ENCODE measurements at regions not wholly inside any gene's neighbourhood (a gene's known extent, or its start where the extent isn't known, plus 50 kb on each side); places are given as distances from the start of the nearest gene placed in this dataset.

DNA sequence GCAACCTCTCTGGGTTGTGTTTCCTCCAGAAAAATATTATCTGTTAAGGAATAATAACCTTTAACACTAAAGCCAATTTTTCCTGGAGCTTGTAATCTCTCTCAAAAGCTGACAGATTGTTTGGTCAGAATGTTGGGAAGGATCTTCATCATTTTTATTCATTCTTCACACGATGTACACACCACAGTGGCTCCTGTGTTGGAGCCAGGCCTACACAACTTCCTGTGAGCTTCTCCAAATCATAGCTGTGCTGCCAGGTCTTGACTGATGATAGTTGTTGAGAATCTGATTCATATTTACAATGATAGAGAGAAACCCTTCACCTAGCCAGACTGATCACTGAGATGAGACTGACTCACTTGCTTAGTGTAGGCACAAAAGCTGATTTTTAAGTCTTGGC is 151.0 kb upstream of the ROBO2 start:
- no peaks in the 10 kb centered on the region for H3K27me3 ChIP-seq (ENCODE audit: control insufficient read depth in 2 of 2, insufficient read depth in 2 of 2, low read length in 2 of 2)
- intact Hi-C loops (cut with micrococcal nuclease): no loop called here
- no peaks in the 10 kb centered on the region for H3K79me2 ChIP-seq (ENCODE audit: insufficient read depth, low read length)

DNA sequence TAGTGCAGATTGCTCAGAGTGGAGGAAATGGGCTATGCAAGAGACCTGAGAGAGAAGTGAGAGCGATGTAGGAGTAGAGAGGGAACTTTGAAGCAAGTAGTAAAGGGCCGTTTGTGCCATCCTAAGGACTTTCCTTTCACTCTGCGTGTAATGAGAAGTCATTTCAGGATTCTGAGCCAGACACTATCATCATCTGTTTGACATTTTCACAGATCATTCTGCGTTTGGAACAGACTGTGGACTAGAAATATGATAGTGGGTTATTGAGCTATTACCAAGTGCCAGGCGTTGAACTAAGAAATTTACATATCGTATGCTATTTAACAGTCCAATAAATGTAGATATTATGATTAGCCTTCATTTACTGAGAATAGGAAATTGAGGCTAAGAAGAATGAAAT is 150.0 kb upstream of the ROBO2 start:
- peaks cover 0 to 4% of the 10 kb centered on the region in 2 donors for H3K9me3 ChIP-seq (replicated peaks in 1 of 2; ENCODE audit: control insufficient read depth in 1 of 2, insufficient read depth in 1 of 2, low read length in 2 of 2)
- Mint-ChIP-seq H3K27ac (no peak overlapping the region), H3K4me3 (no peak overlapping the region), H3K27me3 (ENCODE audit: low read depth in 3 of 3) (no peaks in the 10 kb centered on the region), H3K36me3 (no peaks in the 10 kb centered on the region), H3K9me3 (peaks cover 0 to 3% (median 0%) of the 10 kb centered on the region in 7 donors), H3K4me1 (no peaks in the 10 kb centered on the region)
- no peak overlapping the region for H3K4me2 ChIP-seq (replicated peaks; ENCODE audit: extremely low read depth, low read length, poor library complexity, severe bottlenecking)
- no peaks in the 10 kb centered on the region for H3K36me3 ChIP-seq (replicated peaks in 1 of 2; ENCODE audit: control insufficient read depth in 1 of 2, insufficient read depth in 2 of 2, low read length in 2 of 2)
- no peaks in the 10 kb centered on the region for H3K4me1 ChIP-seq (ENCODE audit: control insufficient read depth in 1 of 2, insufficient read depth in 2 of 2, low read length in 2 of 2)
- H3K4me3 ChIP-seq (replicated peaks in 1 of 3; ENCODE audit: low read depth in 2 of 3, low read length in 3 of 3): no peak overlapping the region
- H3K79me2 ChIP-seq (ENCODE audit: insufficient read depth, low read length): no peaks in the 10 kb centered on the region
- WGBS (ENCODE audit: insufficient coverage): no CpG with 5 or more reads among the region's 6 CpGs
- no peaks in the 10 kb centered on the region for H3K27me3 ChIP-seq (ENCODE audit: control insufficient read depth in 2 of 2, insufficient read depth in 2 of 2, low read length in 2 of 2)
- TF ChIP-seq, protein P1, sequence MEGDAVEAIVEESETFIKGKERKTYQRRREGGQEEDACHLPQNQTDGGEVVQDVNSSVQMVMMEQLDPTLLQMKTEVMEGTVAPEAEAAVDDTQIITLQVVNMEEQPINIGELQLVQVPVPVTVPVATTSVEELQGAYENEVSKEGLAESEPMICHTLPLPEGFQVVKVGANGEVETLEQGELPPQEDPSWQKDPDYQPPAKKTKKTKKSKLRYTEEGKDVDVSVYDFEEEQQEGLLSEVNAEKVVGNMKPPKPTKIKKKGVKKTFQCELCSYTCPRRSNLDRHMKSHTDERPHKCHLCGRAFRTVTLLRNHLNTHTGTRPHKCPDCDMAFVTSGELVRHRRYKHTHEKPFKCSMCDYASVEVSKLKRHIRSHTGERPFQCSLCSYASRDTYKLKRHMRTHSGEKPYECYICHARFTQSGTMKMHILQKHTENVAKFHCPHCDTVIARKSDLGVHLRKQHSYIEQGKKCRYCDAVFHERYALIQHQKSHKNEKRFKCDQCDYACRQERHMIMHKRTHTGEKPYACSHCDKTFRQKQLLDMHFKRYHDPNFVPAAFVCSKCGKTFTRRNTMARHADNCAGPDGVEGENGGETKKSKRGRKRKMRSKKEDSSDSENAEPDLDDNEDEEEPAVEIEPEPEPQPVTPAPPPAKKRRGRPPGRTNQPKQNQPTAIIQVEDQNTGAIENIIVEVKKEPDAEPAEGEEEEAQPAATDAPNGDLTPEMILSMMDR (IDR thresholded peaks at IDR 0.05): no peak
- DNase-seq: no peak
- no peak overlapping the region for H3K27ac ChIP-seq (ENCODE audit: low read depth in 1 of 2, low read length in 2 of 2)
- H4K20me1 ChIP-seq (ENCODE audit: insufficient read depth, low read length): no peaks in the 10 kb centered on the region
- intact Hi-C loops (cut with micrococcal nuclease): no loop called here
- H2AFZ ChIP-seq (ENCODE audit: insufficient read depth, low read depth, low read length, poor library complexity, severe bottlenecking): no peak overlapping the region
- no peak overlapping the region for H3K9ac ChIP-seq (ENCODE audit: insufficient read depth, low read length, poor library complexity, severe bottlenecking)

More for the DNA sequence above, 151.0 kb upstream of the ROBO2 start:
- no peak for DNase-seq
- Mint-ChIP-seq H3K9me3 (peaks cover 0 to 3% (median 0%) of the 10 kb centered on the region in 7 donors), H3K4me3 (no peak overlapping the region), H3K4me1 (no peaks in the 10 kb centered on the region), H3K27ac (no peak overlapping the region), H3K36me3 (no peaks in the 10 kb centered on the region), H3K27me3 (ENCODE audit: low read depth in 3 of 3) (no peaks in the 10 kb centered on the region)
- TF ChIP-seq, protein P1 (IDR thresholded peaks at IDR 0.05): no peak
- Histone ChIP-seq H4K20me1 (ENCODE audit: insufficient read depth, low read length) (no peaks in the 10 kb centered on the region), H3K4me1 (ENCODE audit: control insufficient read depth in 1 of 2, insufficient read depth in 2 of 2, low read length in 2 of 2) (no peaks in the 10 kb centered on the region), H3K27ac (ENCODE audit: low read depth in 1 of 2, low read length in 2 of 2) (no peak overlapping the region), H2AFZ (ENCODE audit: insufficient read depth, low read depth, low read length, poor library complexity, severe bottlenecking) (no peak overlapping the region), H3K4me3 (replicated peaks in 1 of 3; ENCODE audit: low read depth in 2 of 3, low read length in 3 of 3) (no peak overlapping the region), H3K36me3 (replicated peaks in 1 of 2; ENCODE audit: control insufficient read depth in 1 of 2, insufficient read depth in 2 of 2, low read length in 2 of 2) (no peaks in the 10 kb centered on the region), H3K4me2 (replicated peaks; ENCODE audit: extremely low read depth, low read length, poor library complexity, severe bottlenecking) (no peak overlapping the region), H3K9ac (ENCODE audit: insufficient read depth, low read length, poor library complexity, severe bottlenecking) (no peak overlapping the region), H3K9me3 (replicated peaks in 1 of 2; ENCODE audit: control insufficient read depth in 1 of 2, insufficient read depth in 1 of 2, low read length in 2 of 2) (peaks cover 0 to 4% of the 10 kb centered on the region in 2 donors)
- no CpG with 5 or more reads among the region's 1 CpG for WGBS (ENCODE audit: insufficient coverage)
